ENCODE measurements at regions not wholly inside any gene's neighbourhood (a gene's known extent, or its start where the extent isn't known, plus 50 kb on each side); places are given as distances from the start of the nearest gene placed in this dataset.

- no peak for TF ChIP-seq EZH2 (IDR thresholded peaks at IDR 0.05; ENCODE audit: low read length)
- TF ChIP-seq, protein P1, sequence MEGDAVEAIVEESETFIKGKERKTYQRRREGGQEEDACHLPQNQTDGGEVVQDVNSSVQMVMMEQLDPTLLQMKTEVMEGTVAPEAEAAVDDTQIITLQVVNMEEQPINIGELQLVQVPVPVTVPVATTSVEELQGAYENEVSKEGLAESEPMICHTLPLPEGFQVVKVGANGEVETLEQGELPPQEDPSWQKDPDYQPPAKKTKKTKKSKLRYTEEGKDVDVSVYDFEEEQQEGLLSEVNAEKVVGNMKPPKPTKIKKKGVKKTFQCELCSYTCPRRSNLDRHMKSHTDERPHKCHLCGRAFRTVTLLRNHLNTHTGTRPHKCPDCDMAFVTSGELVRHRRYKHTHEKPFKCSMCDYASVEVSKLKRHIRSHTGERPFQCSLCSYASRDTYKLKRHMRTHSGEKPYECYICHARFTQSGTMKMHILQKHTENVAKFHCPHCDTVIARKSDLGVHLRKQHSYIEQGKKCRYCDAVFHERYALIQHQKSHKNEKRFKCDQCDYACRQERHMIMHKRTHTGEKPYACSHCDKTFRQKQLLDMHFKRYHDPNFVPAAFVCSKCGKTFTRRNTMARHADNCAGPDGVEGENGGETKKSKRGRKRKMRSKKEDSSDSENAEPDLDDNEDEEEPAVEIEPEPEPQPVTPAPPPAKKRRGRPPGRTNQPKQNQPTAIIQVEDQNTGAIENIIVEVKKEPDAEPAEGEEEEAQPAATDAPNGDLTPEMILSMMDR (optimal IDR thresholded peaks at IDR 0.05 in 1 of 3, IDR thresholded peaks at IDR 0.05 in 1 of 3, conservative IDR thresholded peaks at IDR 0.05 in 1 of 3; ENCODE audit: extremely low read depth in 1 of 3, insufficient read depth in 2 of 3, low read length in 3 of 3) = no peak
These were observed 89.7 kb upstream of the SLC44A3 start for GRCh38 chr1:94730450-94730849.
